ENCODE measurements at regions not wholly inside any gene's neighbourhood (a gene's known extent, or its start where the extent isn't known, plus 50 kb on each side); places are given as distances from the start of the nearest gene placed in this dataset.
A peak's percentile ranks its signal among the peaks of the same experiment; 100 is the strongest.

DNA sequence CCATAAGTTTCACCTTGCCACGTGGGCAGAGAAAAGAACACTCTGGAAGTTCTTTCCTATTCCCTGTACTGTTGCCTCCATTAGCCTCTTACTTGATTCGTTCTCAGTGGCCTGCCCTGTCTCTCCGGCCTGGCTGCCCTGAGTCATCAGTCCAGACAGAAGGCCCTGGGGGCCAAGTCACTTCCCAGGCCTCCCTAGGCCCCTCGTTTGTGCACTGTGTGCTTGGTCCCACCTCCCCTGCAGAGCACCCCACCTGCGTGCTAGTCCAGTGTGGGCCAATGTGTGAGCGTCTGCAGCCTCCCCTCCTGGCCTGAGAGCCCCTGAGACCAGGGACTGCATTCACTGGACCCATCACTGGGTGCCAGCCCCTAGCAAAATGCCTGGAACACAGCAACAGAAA, 191.2 kb upstream of the RREB1 start:
- ChIA-PET CTCF (no interaction called here), POLR2A (no interaction called here)
- TF ChIP-seq, protein P1, sequence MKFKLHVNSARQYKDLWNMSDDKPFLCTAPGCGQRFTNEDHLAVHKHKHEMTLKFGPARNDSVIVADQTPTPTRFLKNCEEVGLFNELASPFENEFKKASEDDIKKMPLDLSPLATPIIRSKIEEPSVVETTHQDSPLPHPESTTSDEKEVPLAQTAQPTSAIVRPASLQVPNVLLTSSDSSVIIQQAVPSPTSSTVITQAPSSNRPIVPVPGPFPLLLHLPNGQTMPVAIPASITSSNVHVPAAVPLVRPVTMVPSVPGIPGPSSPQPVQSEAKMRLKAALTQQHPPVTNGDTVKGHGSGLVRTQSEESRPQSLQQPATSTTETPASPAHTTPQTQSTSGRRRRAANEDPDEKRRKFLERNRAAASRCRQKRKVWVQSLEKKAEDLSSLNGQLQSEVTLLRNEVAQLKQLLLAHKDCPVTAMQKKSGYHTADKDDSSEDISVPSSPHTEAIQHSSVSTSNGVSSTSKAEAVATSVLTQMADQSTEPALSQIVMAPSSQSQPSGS (tag by site-specific recombination; IDR thresholded peaks at IDR 0.05; ENCODE audit: low read depth) = no peak
- TF ChIP-seq, protein P2, sequence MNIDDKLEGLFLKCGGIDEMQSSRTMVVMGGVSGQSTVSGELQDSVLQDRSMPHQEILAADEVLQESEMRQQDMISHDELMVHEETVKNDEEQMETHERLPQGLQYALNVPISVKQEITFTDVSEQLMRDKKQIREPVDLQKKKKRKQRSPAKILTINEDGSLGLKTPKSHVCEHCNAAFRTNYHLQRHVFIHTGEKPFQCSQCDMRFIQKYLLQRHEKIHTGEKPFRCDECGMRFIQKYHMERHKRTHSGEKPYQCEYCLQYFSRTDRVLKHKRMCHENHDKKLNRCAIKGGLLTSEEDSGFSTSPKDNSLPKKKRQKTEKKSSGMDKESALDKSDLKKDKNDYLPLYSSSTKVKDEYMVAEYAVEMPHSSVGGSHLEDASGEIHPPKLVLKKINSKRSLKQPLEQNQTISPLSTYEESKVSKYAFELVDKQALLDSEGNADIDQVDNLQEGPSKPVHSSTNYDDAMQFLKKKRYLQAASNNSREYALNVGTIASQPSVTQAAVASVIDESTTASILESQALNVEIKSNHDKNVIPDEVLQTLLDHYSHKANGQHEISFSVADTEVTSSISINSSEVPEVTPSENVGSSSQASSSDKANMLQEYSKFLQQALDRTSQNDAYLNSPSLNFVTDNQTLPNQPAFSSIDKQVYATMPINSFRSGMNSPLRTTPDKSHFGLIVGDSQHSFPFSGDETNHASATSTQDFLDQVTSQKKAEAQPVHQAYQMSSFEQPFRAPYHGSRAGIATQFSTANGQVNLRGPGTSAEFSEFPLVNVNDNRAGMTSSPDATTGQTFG (tag by site-specific recombination; IDR thresholded peaks at IDR 0.05; ENCODE audit: borderline replicate concordance) = no peak
- no peak for TF ChIP-seq HOXC10 (CRISPR knock-in tag; IDR thresholded peaks at IDR 0.05)
- TF ChIP-seq ZXDB (tag by site-specific recombination; IDR thresholded peaks at IDR 0.05) = no peak
- TF ChIP-seq, protein P3, sequence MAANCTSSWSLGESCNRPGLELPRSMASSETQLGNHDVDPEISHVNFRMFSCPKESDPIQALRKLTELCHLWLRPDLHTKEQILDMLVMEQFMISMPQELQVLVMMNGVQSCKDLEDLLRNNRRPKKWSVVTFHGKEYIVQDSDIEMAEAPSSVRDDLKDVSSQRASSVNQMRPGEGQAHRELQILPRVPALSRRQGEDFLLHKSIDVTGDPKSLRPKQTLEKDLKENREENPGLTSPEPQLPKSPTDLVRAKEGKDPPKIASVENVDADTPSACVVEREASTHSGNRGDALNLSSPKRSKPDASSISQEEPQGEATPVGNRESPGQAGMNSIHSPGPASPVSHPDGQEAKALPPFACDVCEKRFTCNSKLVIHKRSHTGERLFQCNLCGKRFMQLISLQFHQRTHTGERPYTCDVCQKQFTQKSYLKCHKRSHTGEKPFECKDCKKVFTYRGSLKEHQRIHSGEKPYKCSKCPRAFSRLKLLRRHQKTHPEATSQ (tag by site-specific recombination; IDR thresholded peaks at IDR 0.05) = no peak
- Histone ChIP-seq H3K4me1 (ENCODE audit: control insufficient read depth, insufficient read depth, low read length) (no peaks in the 10 kb centered on the region), H3K4me3 (ENCODE audit: low read depth, low read length) (no peak overlapping the region), H3K27ac (ENCODE audit: extremely low read depth, low read depth, low read length) (no peak overlapping the region), H3K36me3 (ENCODE audit: control insufficient read depth in 2 of 2, insufficient read depth in 1 of 2, low read length in 2 of 2) (no peaks in the 10 kb centered on the region), H3K9me3 (ENCODE audit: control insufficient read depth, insufficient read depth, low read depth, low read length) (no peaks in the 10 kb centered on the region)

DNA sequence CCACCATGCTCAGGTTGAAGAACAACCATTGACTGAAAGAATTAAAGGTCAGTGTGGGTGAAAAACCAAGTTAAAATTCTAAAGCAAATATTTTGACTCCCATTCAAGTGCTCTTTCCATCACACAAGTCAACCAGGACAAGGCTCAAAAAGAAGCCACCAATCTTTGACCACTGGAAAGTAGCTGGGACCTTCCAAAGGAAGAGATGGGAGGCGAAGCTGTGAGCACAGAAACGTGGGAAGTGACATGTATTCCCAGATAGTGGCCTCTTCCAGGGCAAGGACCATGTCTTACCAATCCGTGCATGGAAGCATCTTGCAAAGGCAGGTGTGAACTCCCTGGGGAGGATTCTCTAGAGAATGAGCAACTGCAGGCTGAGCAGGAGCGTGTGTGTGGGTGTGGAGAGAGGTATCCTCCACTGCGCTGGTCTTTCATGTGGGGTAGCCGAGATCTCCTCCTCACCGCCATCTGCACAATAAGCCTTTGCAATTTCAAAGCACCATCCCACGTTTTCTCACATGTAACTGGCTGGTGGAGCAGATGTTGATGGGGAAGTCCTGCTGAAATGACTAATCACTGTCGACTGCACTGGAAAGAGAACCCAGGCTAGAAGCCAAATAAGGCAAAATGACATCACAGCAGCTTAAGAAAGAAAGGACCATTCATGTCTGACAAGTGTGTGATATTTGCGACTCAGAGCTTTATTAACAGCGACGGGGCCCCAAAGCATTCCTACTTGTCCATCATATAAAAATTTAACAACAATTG, 189.4 kb upstream of the RREB1 start:
- H3K4me1 ChIP-seq (ENCODE audit: control insufficient read depth, insufficient read depth, low read length) = no peaks in the 10 kb centered on the region
- no peaks in the 10 kb centered on the region for H3K9me3 ChIP-seq (ENCODE audit: control insufficient read depth, insufficient read depth, low read depth, low read length)
- TF ChIP-seq KLF16 (tag by site-specific recombination; IDR thresholded peaks at IDR 0.05) (no peak), ZNF629 (tag by site-specific recombination; IDR thresholded peaks at IDR 0.05) (peak; percentile 18; the same call in 1 of the 2 replicates), MZF1 (tag by site-specific recombination; IDR thresholded peaks at IDR 0.05; ENCODE audit: borderline replicate concordance) (no peak)
- H3K4me3 ChIP-seq (ENCODE audit: low read depth, low read length) = no peak overlapping the region
- H3K36me3 ChIP-seq (ENCODE audit: control insufficient read depth in 2 of 2, insufficient read depth in 1 of 2, low read length in 2 of 2) = no peaks in the 10 kb centered on the region
- no peak overlapping the region for H3K27ac ChIP-seq (ENCODE audit: extremely low read depth, low read depth, low read length)
- ChIA-PET POLR2A (no interaction called here), CTCF (interaction anchor here (0.6 kb wide), 1 partner anchor 136 kb away, joined by 3 read pairs; no protein-coding TSS in a partner anchor)

DNA sequence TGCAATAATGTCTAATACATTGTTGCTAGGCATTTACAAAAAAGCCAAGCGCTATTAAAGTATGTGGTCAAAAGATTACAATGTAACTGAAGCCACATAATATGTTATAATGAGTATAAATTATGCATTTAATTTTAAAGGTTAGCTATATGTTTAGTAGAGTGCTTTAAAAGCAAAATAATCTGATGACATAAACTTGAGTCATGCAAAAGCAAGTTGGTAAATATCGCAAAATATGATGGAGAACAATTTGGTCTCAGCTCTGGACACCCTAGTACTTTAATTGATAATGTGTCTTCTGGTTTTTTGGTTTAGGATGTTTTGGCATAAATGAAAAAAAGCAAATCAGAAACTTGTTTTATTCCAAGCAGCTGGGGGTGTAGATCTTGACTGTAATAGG, 188.6 kb upstream of the RREB1 start:
- POLR2A ChIA-PET = no interaction called here
- no peak overlapping the region for H3K27ac ChIP-seq (ENCODE audit: extremely low read depth, low read depth, low read length)
- no peak for TF ChIP-seq GLIS1 (tag by site-specific recombination; IDR thresholded peaks at IDR 0.05)
- TF ChIP-seq, protein P4, sequence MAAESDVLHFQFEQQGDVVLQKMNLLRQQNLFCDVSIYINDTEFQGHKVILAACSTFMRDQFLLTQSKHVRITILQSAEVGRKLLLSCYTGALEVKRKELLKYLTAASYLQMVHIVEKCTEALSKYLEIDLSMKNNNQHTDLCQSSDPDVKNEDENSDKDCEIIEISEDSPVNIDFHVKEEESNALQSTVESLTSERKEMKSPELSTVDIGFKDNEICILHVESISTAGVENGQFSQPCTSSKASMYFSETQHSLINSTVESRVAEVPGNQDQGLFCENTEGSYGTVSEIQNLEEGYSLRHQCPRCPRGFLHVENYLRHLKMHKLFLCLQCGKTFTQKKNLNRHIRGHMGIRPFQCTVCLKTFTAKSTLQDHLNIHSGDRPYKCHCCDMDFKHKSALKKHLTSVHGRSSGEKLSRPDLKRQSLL (tag by site-specific recombination; IDR thresholded peaks at IDR 0.05) = peak; percentile 68; the same call in 1 of the 2 replicates
- TF ChIP-seq ZNF560 (tag by site-specific recombination; IDR thresholded peaks at IDR 0.05; ENCODE audit: borderline replicate concordance) = no peak

More for the DNA sequence above, 188.6 kb upstream of the RREB1 start:
- H3K4me3 ChIP-seq (ENCODE audit: low read depth, low read length) = no peak overlapping the region
- no peaks in the 10 kb centered on the region for H3K9me3 ChIP-seq (ENCODE audit: control insufficient read depth, insufficient read depth, low read depth, low read length)
- H3K36me3 ChIP-seq (ENCODE audit: control insufficient read depth in 2 of 2, insufficient read depth in 1 of 2, low read length in 2 of 2) = no peaks in the 10 kb centered on the region
- CTCF ChIA-PET = interaction anchor here (0.7 to 1.0 kb wide), 2 partner anchors 195 to 356 kb away, joined by 3 to 4 read pairs; no protein-coding TSS in a partner anchor
- H3K4me1 ChIP-seq (ENCODE audit: control insufficient read depth, insufficient read depth, low read length) = no peaks in the 10 kb centered on the region

All from HEK293 (cell line).